ENCODE measurements at regions not wholly inside any gene's neighbourhood (a gene's known extent, or its start where the extent isn't known, plus 50 kb on each side); places are given as distances from the start of the nearest gene placed in this dataset.

DNA sequence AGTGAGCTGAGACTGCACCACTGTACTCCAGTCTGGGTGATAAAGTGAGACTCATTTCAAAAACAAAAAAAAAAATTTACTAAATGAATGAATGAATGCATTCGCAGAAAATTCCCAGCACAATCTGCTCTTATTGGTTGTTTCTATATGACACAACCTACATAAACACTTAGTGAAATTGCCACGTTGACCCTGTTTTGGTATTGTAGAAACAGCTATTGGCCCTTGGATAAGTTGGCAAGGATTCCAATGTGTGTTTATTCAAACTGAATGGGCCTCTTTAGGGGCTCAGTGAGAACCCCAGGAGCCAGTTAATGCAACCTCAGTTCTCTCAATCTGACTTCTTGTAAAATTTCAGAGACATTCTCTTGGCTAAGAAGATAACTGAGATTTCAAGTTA lies 66.0 kb downstream of the HHEX start (continued):
- TF ChIP-seq, protein P1, sequence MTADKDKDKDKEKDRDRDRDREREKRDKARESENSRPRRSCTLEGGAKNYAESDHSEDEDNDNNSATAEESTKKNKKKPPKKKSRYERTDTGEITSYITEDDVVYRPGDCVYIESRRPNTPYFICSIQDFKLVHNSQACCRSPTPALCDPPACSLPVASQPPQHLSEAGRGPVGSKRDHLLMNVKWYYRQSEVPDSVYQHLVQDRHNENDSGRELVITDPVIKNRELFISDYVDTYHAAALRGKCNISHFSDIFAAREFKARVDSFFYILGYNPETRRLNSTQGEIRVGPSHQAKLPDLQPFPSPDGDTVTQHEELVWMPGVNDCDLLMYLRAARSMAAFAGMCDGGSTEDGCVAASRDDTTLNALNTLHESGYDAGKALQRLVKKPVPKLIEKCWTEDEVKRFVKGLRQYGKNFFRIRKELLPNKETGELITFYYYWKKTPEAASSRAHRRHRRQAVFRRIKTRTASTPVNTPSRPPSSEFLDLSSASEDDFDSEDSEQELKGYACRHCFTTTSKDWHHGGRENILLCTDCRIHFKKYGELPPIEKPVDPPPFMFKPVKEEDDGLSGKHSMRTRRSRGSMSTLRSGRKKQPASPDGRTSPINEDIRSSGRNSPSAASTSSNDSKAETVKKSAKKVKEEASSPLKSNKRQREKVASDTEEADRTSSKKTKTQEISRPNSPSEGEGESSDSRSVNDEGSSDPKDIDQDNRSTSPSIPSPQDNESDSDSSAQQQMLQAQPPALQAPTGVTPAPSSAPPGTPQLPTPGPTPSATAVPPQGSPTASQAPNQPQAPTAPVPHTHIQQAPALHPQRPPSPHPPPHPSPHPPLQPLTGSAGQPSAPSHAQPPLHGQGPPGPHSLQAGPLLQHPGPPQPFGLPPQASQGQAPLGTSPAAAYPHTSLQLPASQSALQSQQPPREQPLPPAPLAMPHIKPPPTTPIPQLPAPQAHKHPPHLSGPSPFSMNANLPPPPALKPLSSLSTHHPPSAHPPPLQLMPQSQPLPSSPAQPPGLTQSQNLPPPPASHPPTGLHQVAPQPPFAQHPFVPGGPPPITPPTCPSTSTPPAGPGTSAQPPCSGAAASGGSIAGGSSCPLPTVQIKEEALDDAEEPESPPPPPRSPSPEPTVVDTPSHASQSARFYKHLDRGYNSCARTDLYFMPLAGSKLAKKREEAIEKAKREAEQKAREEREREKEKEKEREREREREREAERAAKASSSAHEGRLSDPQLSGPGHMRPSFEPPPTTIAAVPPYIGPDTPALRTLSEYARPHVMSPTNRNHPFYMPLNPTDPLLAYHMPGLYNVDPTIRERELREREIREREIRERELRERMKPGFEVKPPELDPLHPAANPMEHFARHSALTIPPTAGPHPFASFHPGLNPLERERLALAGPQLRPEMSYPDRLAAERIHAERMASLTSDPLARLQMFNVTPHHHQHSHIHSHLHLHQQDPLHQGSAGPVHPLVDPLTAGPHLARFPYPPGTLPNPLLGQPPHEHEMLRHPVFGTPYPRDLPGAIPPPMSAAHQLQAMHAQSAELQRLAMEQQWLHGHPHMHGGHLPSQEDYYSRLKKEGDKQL (CRISPR knock-in tag; IDR thresholded peaks at IDR 0.05; ENCODE audit: borderline replicate concordance): no peak
- TF ChIP-seq SPI1 (IDR thresholded peaks at IDR 0.05; ENCODE audit: borderline replicate concordance, low read depth, low read length) (no peak), SRSF7 (optimal IDR thresholded peaks at IDR 0.05; ENCODE audit: low read depth, low read length) (no peak), SETDB1 (IDR thresholded peaks at IDR 0.05; ENCODE audit: low read length) (no peak), ZNF699 (CRISPR knock-in tag; IDR thresholded peaks at IDR 0.05; ENCODE audit: insufficient replicate concordance) (no peak), ZNF134 (CRISPR knock-in tag; conservative IDR thresholded peaks at IDR 0.05) (no peak), TAF9B (IDR thresholded peaks at IDR 0.05; ENCODE audit: partially characterized antibody) (no peak)
- TF ChIP-seq, protein P2, sequence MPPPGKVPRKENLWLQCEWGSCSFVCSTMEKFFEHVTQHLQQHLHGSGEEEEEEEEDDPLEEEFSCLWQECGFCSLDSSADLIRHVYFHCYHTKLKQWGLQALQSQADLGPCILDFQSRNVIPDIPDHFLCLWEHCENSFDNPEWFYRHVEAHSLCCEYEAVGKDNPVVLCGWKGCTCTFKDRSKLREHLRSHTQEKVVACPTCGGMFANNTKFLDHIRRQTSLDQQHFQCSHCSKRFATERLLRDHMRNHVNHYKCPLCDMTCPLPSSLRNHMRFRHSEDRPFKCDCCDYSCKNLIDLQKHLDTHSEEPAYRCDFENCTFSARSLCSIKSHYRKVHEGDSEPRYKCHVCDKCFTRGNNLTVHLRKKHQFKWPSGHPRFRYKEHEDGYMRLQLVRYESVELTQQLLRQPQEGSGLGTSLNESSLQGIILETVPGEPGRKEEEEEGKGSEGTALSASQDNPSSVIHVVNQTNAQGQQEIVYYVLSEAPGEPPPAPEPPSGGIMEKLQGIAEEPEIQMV (tag; conservative IDR thresholded peaks at IDR 0.05; ENCODE audit: low read depth): no peak

All from K562 (cell line).